ENCODE measurements at regions not wholly inside any gene's neighbourhood (a gene's known extent, or its start where the extent isn't known, plus 50 kb on each side); places are given as distances from the start of the nearest gene placed in this dataset.

GRCh38 chr11:134818516-134818915, 406.5 kb upstream of the B3GAT1 start:
- H3K4me2 ChIP-seq (ENCODE audit: insufficient read depth, low read length), result no peak overlapping the region
- no peak for TF ChIP-seq CTCF (IDR thresholded peaks at IDR 0.05; ENCODE audit: extremely low read depth, low read depth, low read length)
- H3K4me1 ChIP-seq (ENCODE audit: insufficient read depth, low read length), result no peaks in the 10 kb centered on the region

GRCh38 chr11:134815404-134815803, 403.4 kb upstream of the B3GAT1 start:
- no peak for TF ChIP-seq CTCF (IDR thresholded peaks at IDR 0.05; ENCODE audit: extremely low read depth, low read depth, low read length)

More at GRCh38 chr11:134818516-134818915, 406.5 kb upstream of the B3GAT1 start:
- H2AFZ ChIP-seq (ENCODE audit: low read length), result no peak overlapping the region
- no peaks in the 10 kb centered on the region for H3K36me3 ChIP-seq (ENCODE audit: insufficient read depth, low read length)
- no peak for DNase-seq (ENCODE audit: insufficient read length, low spot score, missing footprints)
- no peaks in the 10 kb centered on the region for H4K20me1 ChIP-seq (ENCODE audit: insufficient read depth, low read length)
- H3K4me3 ChIP-seq (ENCODE audit: insufficient read depth, low read length), result no peak overlapping the region
- H3K27me3 ChIP-seq (ENCODE audit: insufficient read depth, low read length), result no peaks in the 10 kb centered on the region
- H3K79me2 ChIP-seq (ENCODE audit: insufficient read depth, low read length), result no peaks in the 10 kb centered on the region
- no peak overlapping the region for H3K27ac ChIP-seq (ENCODE audit: low read depth, low read length)
- no peaks in the 10 kb centered on the region for H3K9me3 ChIP-seq (ENCODE audit: low read depth, low read length)

GRCh38 chr11:134807997-134808396, 396.0 kb upstream of the B3GAT1 start:
- H3K4me2 ChIP-seq (ENCODE audit: insufficient read depth, low read length), result no peak overlapping the region
- no peaks in the 10 kb centered on the region for H3K4me1 ChIP-seq (ENCODE audit: insufficient read depth, low read length)
- H3K79me2 ChIP-seq (ENCODE audit: insufficient read depth, low read length), result no peaks in the 10 kb centered on the region
- no peaks in the 10 kb centered on the region for H3K9me3 ChIP-seq (ENCODE audit: low read depth, low read length)
- no peak overlapping the region for H3K4me3 ChIP-seq (ENCODE audit: insufficient read depth, low read length)
- no peaks in the 10 kb centered on the region for H3K36me3 ChIP-seq (ENCODE audit: insufficient read depth, low read length)
- no peak overlapping the region for H3K27ac ChIP-seq (ENCODE audit: low read depth, low read length)
- H3K27me3 ChIP-seq (ENCODE audit: insufficient read depth, low read length), result no peaks in the 10 kb centered on the region
- no peak overlapping the region for H2AFZ ChIP-seq (ENCODE audit: low read length)
- no peak for DNase-seq (ENCODE audit: insufficient read length, low spot score, missing footprints)
- TF ChIP-seq CTCF (IDR thresholded peaks at IDR 0.05; ENCODE audit: extremely low read depth, low read depth, low read length), result no peak
- no peaks in the 10 kb centered on the region for H4K20me1 ChIP-seq (ENCODE audit: insufficient read depth, low read length)

More at GRCh38 chr11:134815404-134815803, 403.4 kb upstream of the B3GAT1 start:
- Histone ChIP-seq H3K4me2 (ENCODE audit: insufficient read depth, low read length) (no peak overlapping the region), H3K4me3 (ENCODE audit: insufficient read depth, low read length) (no peak overlapping the region), H2AFZ (ENCODE audit: low read length) (no peak overlapping the region), H3K79me2 (ENCODE audit: insufficient read depth, low read length) (no peaks in the 10 kb centered on the region), H3K4me1 (ENCODE audit: insufficient read depth, low read length) (no peaks in the 10 kb centered on the region), H3K36me3 (ENCODE audit: insufficient read depth, low read length) (no peaks in the 10 kb centered on the region), H4K20me1 (ENCODE audit: insufficient read depth, low read length) (no peaks in the 10 kb centered on the region), H3K27me3 (ENCODE audit: insufficient read depth, low read length) (no peaks in the 10 kb centered on the region), H3K9me3 (ENCODE audit: low read depth, low read length) (no peaks in the 10 kb centered on the region), H3K27ac (ENCODE audit: low read depth, low read length) (no peak overlapping the region)
- DNase-seq (ENCODE audit: insufficient read length, low spot score, missing footprints), result no peak

GRCh38 chr11:134802598-134802997, 390.6 kb upstream of the B3GAT1 start:
- Histone ChIP-seq H3K4me2 (ENCODE audit: insufficient read depth, low read length) (no peak overlapping the region), H3K9me3 (ENCODE audit: low read depth, low read length) (no peaks in the 10 kb centered on the region), H3K36me3 (ENCODE audit: insufficient read depth, low read length) (no peaks in the 10 kb centered on the region), H4K20me1 (ENCODE audit: insufficient read depth, low read length) (no peaks in the 10 kb centered on the region), H3K27ac (ENCODE audit: low read depth, low read length) (no peak overlapping the region), H3K4me1 (ENCODE audit: insufficient read depth, low read length) (no peaks in the 10 kb centered on the region), H3K79me2 (ENCODE audit: insufficient read depth, low read length) (no peaks in the 10 kb centered on the region), H3K4me3 (ENCODE audit: insufficient read depth, low read length) (no peak overlapping the region), H2AFZ (ENCODE audit: low read length) (no peak overlapping the region), H3K27me3 (ENCODE audit: insufficient read depth, low read length) (no peaks in the 10 kb centered on the region)
- no peak for DNase-seq (ENCODE audit: insufficient read length, low spot score, missing footprints)
- TF ChIP-seq CTCF (IDR thresholded peaks at IDR 0.05; ENCODE audit: extremely low read depth, low read depth, low read length), result no peak

Data from osteoblast (primary cell).